Islet precursor cell (in vitro differentiated cells): ENCODE measurements at regions not wholly inside any gene's neighbourhood (a gene's known extent, or its start where the extent isn't known, plus 50 kb on each side); places are given as distances from the start of the nearest gene placed in this dataset.

ENCODE experiments used
- DNase-seq: peaks from one replicate; pipeline ENCODE4 v3.0.0-alpha.2; 2018

DNA sequence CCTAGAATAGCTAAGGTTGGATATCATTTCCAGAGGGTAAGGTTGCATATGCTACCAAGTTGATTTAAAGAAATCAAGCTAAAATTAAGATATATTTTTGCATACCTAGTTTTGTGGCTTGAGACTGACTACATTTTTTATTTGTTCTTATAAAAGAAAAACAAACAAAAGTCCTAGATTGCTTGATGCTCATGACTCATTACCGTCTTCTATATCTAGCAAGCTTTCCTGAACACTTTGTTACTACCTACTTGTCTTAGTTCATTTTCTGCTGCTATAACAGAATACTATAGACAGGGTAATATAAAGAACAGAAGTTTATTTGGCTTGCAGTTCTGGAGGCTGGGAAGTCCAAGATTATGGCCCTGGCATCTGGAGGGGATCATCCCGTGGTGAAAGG is 152.1 kb upstream of the THRB start:
- no peak for DNase-seq

DNA sequence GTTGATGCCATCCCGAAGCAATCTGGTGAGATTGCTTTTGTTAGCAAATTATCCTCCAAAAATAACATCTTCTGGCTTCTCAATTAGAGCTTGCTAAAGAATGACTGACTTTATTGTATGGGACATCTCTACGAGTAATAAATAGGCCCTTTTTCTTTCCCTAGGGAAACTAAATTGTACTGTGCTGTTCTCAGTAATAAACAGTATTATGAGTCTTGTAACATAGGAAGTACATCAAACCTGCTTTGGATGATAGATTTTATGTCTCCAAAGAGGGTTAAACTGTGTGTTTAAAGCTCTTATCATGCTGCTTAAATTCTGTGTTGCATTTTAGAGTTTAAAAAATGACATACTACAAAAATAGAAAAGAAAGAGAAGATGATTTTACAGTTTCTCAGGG is 153.4 kb upstream of the THRB start:
- no peak for DNase-seq

GRCh38 chr3:24650839-24651238 is 156.2 kb upstream of the THRB start:
- DNase-seq, result no peak

GRCh38 chr3:24657870-24658510 is 163.3 kb upstream of the THRB start:
- DNase-seq, result no peak

GRCh38 chr3:24661175-24661584 is 166.5 kb upstream of the THRB start:
- no peak for DNase-seq

GRCh38 chr3:24662449-24663345 is 168.0 kb upstream of the THRB start:
- no peak for DNase-seq

DNA sequence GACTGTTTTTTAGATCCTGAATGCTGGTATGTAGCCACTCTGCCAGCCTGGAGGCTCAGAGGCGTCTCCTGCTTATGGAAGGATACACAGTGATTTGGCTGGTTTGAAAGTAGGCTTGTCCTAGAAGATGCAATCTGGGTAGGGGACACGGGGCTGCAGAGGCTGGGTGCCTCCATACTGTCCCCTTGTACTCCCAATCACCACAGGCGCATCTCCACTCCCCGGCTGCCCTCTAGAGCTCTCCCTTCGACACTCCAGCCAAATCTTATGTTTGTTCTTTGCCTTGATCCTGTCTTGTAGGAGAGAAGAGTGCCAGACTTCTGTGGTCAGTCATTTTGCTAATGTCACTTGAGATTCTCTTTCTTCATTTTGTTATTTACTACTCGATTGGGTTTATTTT is 168.8 kb upstream of the THRB start:
- DNase-seq, result no peak

DNA sequence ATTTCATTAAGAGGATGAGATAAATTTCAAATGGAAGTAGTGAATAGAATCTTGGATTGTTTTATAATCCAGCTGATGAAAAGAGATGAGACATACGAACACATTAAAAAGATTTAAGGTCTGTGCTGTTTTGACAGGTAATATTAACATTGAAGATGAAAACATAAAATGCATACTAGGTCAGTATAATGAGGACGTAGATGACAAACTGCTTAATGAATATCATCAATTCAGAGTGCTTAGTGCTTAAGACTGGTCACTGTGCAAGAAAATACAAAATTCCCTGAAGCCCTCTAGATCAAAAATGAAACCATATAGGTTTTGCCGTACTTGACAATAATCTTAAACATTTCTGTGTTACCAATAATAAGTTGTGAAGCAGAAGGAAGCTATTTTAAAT is 173.4 kb upstream of the THRB start:
- no peak for DNase-seq

- no peak for DNase-seq
These were observed 176.2 kb upstream of the THRB start for GRCh38 chr3:24670871-24671270.

DNA sequence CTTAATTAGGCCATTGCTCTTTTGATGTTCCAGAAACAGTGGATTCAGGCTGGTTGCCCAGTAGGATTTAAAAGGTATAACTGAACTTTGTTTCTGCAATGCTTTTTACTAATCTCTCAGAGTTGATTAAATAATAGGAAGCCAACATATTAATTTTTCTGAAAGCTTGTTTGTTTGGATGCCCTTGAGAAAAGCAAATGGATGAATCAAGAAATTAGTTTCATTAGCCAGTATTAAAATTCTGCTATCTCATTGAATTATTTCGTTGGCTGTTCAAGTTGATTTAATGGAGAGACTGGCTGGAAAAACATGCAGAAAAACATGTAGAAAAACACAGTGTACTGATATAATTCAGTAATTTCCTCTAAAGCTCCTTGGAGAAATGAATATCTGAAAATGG is 178.9 kb upstream of the THRB start:
- DNase-seq, result no peak

DNA sequence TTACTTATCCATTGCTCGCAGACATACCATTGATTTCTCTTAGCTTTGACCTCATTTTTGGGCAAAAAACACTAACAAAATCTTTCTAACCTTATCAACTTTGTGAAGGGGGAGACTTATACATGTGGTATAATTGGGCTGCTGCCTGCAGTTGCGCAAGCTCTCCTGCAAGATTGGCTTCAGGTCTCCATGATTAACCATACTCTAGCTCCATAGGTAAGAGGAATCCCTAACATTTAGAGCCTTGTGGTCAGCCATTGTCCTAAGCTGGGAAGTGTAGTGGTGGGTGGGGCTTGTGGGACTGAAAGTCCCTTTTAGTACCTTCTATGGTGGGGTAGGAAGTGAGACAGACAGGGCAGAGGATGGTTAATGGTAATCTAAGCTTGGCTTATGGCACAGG is 179.6 kb upstream of the THRB start:
- DNase-seq, result no peak

- no peak for DNase-seq
These were observed 183.4 kb upstream of the THRB start for GRCh38 chr3:24678021-24678420.

GRCh38 chr3:24678421-24678865 is 183.8 kb upstream of the THRB start:
- peak; percentile 73 for DNase-seq

DNA sequence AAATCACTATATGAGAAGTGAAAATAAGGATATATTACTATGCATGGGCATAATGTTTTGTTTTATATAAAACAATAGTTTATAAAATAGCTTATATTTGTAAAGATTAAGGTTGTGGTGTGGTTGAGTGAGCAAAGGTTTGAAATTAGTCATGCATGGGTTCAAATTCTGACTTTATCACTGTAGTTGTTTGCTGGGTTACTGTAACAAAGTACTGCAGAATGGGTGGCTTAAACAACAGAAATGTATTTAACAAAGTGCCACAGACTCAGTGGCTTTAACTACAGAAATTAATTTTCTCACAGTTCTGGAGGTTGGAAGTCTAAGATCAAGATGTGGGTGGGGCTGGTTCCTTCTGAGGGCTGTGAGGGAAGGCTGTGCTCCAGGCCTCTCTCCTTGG is 184.8 kb upstream of the THRB start:
- no peak for DNase-seq

- peak; percentile 87 for DNase-seq
These were observed 185.7 kb upstream of the THRB start for GRCh38 chr3:24680214-24680967.

GRCh38 chr3:24682141-24682547 is 187.5 kb upstream of the THRB start:
- peak; percentile 62 for DNase-seq

GRCh38 chr3:24683090-24683489 is 188.4 kb upstream of the THRB start:
- no peak for DNase-seq

- no peak for DNase-seq
These were observed 189.2 kb upstream of the THRB start for GRCh38 chr3:24683633-24684384.

DNA sequence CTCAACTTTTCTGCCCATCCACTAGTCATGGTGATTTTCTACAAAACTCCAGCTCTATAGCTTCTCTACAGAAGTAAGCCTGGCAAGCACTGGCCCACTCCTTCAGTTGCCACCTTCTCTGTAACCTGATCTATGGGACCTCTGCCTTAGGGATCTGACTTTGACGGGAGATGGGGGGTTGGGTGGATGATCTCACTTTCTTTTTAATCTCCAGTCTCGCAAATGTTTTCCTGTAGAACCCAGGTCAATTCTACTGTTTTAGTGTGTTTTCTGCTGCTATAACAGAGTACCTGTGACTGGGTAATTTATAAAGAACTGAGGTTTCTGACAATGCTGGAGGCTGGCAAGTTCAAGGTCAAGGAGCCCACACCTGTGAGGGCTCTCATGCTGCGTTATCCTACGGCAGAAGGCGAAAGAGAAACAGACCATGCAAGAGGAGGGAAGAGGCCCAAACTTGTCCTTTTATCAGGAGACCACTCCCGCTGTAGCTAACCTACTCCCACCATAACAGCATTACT is 189.9 kb upstream of the THRB start:
- DNase-seq, result no peak

DNA sequence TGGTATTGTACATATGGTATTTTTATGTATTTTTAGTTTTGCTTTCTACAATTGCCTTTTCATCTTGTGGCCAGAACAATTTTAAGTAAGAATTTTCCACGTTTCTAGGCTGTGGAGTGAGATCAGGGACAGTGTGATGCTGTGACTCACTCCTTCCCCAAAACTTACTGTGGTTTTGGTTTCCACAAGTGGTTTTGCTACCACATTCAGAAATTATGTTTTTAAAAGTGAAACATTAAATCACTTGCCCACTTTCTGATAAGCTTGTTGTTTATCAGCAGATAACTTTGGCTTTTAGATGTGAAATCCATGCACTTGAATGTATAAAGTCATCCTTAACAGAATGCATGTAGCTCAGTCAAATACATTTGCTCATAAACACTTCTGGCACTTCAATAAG is 192.2 kb upstream of the THRB start:
- no peak for DNase-seq

DNA sequence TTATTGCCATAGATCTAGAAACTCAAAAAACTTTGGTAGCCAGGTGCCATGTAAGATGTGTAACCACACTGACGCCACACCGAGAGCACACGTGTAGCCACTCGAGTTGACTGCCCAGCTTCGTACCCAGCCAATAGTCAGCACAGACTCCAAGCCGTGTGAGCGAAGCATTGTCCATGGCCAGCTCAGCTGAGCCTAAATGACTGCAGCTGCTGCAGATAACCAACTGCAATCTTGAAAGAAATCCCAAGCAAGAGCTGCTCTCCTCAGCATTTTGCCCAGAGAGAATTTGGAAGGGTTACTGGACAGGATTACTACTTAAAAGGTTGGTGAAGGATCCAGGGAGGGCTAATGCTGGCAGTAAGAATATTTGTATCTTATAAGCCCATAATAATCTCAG is 193.0 kb upstream of the THRB start:
- DNase-seq, result no peak

DNA sequence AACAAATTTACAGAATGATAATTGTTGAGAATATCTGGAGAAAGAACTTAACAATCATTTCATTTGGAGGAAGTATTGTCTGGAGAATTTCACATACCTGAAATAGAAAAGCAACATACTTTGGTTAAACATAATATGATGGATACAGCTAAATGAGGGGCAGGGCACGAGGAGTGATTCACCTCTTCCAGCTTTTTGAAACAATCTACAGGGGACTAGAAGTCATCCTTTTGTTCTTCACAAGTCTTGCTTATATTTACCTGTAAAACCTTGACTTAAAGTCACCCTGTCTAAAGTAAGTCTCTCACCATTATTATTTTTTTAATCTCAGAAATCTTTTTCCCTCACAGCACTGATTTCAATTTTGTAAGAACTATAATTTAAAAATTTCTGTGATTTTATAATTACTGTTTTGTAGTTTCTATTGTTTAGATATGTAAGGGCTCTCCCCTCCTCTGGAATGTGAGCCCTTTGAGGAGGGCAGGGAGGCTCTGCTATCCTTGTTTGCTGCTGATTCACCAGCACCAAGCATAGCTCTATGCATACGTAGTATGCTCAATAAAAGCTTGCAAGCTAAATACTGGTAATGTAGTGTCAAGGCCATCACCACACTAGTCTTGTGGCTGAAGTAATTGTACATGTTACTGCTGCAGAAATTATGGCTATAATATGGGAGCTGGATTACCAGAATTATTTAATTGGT is 193.9 kb upstream of the THRB start:
- peak; percentile 69 for DNase-seq
